GM19372 (cell line): ENCODE measurements at regions not wholly inside any gene's neighbourhood (a gene's known extent, or its start where the extent isn't known, plus 50 kb on each side); places are given as distances from the start of the nearest gene placed in this dataset.

Experiments
- ATAC-seq: cut with Tn5 transposase; IDR thresholded peaks from one replicate; pipeline ENCODE4 v1.9.1; 2021; ENCODE audit warnings: mild to moderate bottlenecking, low read depth, moderate library complexity; ENCODE audit not compliant: unreplicated experiment

- peak; percentile 51 for ATAC-seq
Measured at GRCh38 chr10:107647462-107647861, 483.0 kb upstream of the SORCS1 start.

GRCh38 chr10:107631876-107632275 lies 467.4 kb upstream of the SORCS1 start:
- ATAC-seq: no peak

- ATAC-seq: no peak
Measured at GRCh38 chr10:107626862-107627261, 462.4 kb upstream of the SORCS1 start.

- ATAC-seq: no peak
Measured at GRCh38 chr10:107623292-107623691, 458.8 kb upstream of the SORCS1 start.

- ATAC-seq: no peak
Measured at GRCh38 chr10:107619139-107619538, 454.6 kb upstream of the SORCS1 start.

GRCh38 chr10:107618504-107618994 lies 454.0 kb upstream of the SORCS1 start:
- no peak for ATAC-seq

- ATAC-seq: no peak
Measured at GRCh38 chr10:107616463-107617410, 452.2 kb upstream of the SORCS1 start.

GRCh38 chr10:107616031-107616430 lies 451.5 kb upstream of the SORCS1 start:
- ATAC-seq: no peak

GRCh38 chr10:107614939-107615685 lies 450.6 kb upstream of the SORCS1 start:
- no peak for ATAC-seq

- ATAC-seq: no peak
Measured at GRCh38 chr10:107611115-107611514, 446.6 kb upstream of the SORCS1 start.

GRCh38 chr10:107589081-107589480 lies 424.6 kb upstream of the SORCS1 start:
- ATAC-seq: no peak

- no peak for ATAC-seq
Measured at GRCh38 chr10:107585630-107586029, 421.1 kb upstream of the SORCS1 start.

- ATAC-seq: no peak
Measured at GRCh38 chr10:107583974-107584373, 419.5 kb upstream of the SORCS1 start.

- no peak for ATAC-seq
Measured at GRCh38 chr10:107579970-107580369, 415.5 kb upstream of the SORCS1 start.

GRCh38 chr10:107577221-107577620 lies 412.7 kb upstream of the SORCS1 start:
- no peak for ATAC-seq

GRCh38 chr10:107576746-107577145 lies 412.2 kb upstream of the SORCS1 start:
- ATAC-seq: no peak

- ATAC-seq: no peak
Measured at GRCh38 chr10:107565014-107565413, 400.5 kb upstream of the SORCS1 start.

- no peak for ATAC-seq
Measured at GRCh38 chr10:107561136-107561650, 396.7 kb upstream of the SORCS1 start.

- ATAC-seq: no peak
Measured at GRCh38 chr10:107557916-107558315, 393.4 kb upstream of the SORCS1 start.

- no peak for ATAC-seq
Measured at GRCh38 chr10:107554333-107554732, 389.8 kb upstream of the SORCS1 start.

GRCh38 chr10:107553470-107553869 lies 389.0 kb upstream of the SORCS1 start:
- ATAC-seq: no peak
